Tibial nerve (tissue), 3 donors: ENCODE measurements at regions not wholly inside any gene's neighbourhood (a gene's known extent, or its start where the extent isn't known, plus 50 kb on each side); places are given as distances from the start of the nearest gene placed in this dataset.

ENCODE experiments used
- POLR2A ChIP-seq, 2 donors: fragments of 450-650 bp; IDR thresholded peaks; one replicate each; pipeline ENCODE4 v1.6.1; 2017; ENCODE audit warnings: antibody characterized with exemption in 2 of 2, mild to moderate bottlenecking in 2 of 2, moderate library complexity in 2 of 2
- TF ChIP-seq, protein P1 (sequence below), 5 experiments: fragments of 200-600 bp in 3 of 5; fragments of 450-650 bp in 2 of 5; sonication (generic) in 3 of 5; IDR thresholded peaks; one replicate each; pipeline ENCODE4 v1.5.1; 2016 to 2019; ENCODE audit warnings: antibody characterized with exemption in 5 of 5, mild to moderate bottlenecking in 3 of 5, moderate library complexity in 2 of 5

DNA sequence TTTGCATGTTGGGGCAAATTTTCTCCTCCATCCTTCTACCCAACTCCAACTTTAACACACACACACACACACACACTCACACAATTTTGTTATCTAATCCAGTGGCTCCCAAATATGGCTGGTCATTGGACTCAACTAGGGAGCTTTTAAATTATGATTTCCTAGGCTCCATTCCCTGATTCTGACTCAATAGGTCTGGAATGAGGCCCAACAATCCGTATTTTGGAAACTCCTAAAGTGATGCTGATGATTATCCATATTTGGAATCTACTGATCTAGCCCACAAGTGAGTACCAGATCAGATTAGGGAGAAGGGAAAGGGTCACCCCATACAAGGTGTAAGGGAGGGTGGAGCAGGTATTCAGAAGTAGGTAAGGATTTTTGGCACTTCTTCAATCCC is 309.7 kb downstream of the TLE1 start:
- TF ChIP-seq, protein P1, sequence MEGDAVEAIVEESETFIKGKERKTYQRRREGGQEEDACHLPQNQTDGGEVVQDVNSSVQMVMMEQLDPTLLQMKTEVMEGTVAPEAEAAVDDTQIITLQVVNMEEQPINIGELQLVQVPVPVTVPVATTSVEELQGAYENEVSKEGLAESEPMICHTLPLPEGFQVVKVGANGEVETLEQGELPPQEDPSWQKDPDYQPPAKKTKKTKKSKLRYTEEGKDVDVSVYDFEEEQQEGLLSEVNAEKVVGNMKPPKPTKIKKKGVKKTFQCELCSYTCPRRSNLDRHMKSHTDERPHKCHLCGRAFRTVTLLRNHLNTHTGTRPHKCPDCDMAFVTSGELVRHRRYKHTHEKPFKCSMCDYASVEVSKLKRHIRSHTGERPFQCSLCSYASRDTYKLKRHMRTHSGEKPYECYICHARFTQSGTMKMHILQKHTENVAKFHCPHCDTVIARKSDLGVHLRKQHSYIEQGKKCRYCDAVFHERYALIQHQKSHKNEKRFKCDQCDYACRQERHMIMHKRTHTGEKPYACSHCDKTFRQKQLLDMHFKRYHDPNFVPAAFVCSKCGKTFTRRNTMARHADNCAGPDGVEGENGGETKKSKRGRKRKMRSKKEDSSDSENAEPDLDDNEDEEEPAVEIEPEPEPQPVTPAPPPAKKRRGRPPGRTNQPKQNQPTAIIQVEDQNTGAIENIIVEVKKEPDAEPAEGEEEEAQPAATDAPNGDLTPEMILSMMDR (IDR thresholded peaks at IDR 0.05): no peak
- TF ChIP-seq POLR2A (IDR thresholded peaks at IDR 0.05): no peak
